ENCODE measurements at regions not wholly inside any gene's neighbourhood (a gene's known extent, or its start where the extent isn't known, plus 50 kb on each side); places are given as distances from the start of the nearest gene placed in this dataset.
"Not testable (repeated sequence)": the region's sequence is repeated elsewhere in the genome, so short reads cannot be mapped to it uniquely, and the experiment has no call there.

DNA sequence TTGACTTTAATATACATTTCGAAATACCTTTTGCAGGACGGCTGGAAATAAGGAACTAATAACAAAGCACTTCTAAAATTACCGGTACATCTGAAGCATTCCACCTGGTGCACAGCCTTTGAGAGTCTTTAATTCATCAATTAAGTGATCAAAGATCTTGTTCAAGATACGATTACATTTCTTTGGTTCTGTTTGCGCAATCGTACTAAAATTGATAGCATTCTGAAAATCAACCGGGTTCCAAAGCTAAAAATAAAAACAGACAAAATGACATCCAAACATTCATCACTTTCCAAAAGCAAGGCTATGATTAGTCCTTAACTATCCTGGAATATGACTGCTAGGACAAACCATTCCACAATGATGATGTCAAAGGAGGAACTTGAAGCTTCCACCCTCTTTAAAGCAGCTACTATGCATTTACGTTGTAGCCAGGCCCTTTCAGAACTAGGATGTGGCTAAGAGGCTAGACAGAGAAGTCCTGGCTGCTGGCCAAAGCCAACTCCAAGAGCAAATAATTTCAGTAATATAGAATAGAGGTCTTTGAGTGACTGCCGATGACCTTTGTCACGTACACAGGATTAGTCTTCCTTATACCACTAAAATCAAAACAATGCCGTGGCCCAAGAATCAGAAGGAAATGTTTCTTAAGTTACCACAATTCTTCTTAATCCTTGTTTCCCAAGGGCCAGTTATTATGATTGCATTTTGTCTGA is 299.8 kb upstream of the PSMD7 start:
- DNase-seq (ENCODE audit: low read depth in 1 of 2, low spot score in 1 of 2): peak in 1 of 2 experiments; percentile 1
- in situ Hi-C loops (cut with HindIII; ENCODE audit: low pct_unique_long_range_greater_than_20kb, low sequenced_read_pairs): no loop called here
- no peak for TF ChIP-seq JUND (IDR thresholded peaks at IDR 0.05; ENCODE audit: low read depth)

DNA sequence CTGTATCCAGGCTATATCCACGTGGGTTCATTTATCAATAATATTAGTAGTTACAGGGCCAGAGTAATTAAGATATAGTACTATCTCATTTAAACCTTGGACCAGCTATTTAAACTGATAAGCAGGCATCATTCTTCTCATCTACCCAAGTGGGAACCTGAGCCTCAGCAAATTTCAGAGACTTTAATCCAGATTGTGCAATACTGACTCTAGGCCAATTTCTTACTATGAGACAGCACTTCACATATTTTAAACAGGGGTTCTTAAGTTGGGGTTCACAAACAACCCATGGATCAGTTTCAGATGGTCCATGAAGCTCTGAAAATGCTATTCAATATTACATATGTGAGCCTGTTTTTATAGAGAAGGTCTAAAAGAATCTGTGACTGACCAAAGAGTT is 302.7 kb upstream of the PSMD7 start:
- in situ Hi-C loops (cut with HindIII; ENCODE audit: low pct_unique_long_range_greater_than_20kb, low sequenced_read_pairs): no loop called here
- no peak for DNase-seq (ENCODE audit: low read depth in 1 of 2, low spot score in 1 of 2)
- TF ChIP-seq JUND (IDR thresholded peaks at IDR 0.05; ENCODE audit: low read depth): no peak

DNA sequence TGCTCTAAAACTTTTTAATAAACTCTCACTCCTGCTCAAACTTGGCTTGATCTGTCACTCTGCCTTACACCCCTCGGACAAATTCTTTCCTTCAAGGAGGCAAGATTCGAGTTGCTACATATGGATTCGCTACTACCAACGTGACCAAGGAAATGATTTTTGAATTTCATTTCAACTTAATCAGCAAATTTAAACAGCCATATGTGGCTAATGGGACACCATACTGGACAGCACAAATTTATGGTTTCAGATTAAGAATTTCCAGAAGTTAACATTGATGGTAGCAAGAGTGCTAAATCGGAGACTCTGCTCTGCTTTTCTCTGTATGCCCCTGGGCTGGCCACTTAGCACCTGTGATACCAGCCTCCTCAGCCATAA is 318.2 kb upstream of the PSMD7 start:
- TF ChIP-seq JUND (IDR thresholded peaks at IDR 0.05; ENCODE audit: low read depth): no peak
- in situ Hi-C loops (cut with HindIII; ENCODE audit: low pct_unique_long_range_greater_than_20kb, low sequenced_read_pairs): no loop called here
- no peak for DNase-seq (ENCODE audit: low read depth in 1 of 2, low spot score in 1 of 2)

DNA sequence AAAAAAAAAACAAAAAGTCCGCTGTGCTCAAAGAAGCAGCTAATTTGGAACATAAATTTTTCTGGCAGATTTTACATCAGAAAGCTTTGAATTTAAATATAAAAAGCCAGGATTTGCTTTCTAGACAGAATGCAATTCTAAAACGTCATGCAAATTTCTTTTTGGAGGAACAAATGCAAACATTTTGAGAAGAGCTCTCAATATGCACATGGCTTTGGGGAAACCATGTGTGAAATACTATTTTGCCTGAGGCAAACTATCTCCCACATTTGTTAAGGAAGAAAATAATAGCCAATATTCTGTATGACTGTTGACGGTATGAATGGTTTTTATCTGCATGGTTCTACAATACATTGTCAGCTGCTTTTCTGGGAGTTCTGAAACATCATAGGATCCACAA is 320.0 kb upstream of the PSMD7 start:
- TF ChIP-seq JUND (IDR thresholded peaks at IDR 0.05; ENCODE audit: low read depth): no peak
- no peak for DNase-seq (ENCODE audit: low read depth in 1 of 2, low spot score in 1 of 2)
- in situ Hi-C loops (cut with HindIII; ENCODE audit: low pct_unique_long_range_greater_than_20kb, low sequenced_read_pairs): no loop called here

DNA sequence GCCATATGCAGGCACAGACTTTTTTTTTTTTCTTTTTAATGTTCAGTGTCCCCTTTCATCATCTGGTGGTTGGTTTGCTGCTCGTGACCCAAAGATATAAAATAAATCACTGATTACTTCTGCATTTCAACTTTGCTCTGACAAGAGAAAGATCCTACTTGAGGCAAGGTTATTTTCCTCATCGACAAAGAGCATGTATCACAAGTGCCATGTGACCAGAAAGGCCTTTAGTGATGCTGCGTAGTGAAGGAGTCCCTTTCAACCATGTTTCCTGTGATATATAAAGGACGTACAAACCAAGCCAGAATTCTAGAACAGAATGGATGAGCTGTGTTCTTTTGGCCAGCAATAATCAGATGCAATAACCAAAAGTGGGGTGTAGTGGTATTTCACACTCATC is 323.4 kb upstream of the PSMD7 start:
- no peak for TF ChIP-seq JUND (IDR thresholded peaks at IDR 0.05; ENCODE audit: low read depth)
- no peak for DNase-seq (ENCODE audit: low read depth in 1 of 2, low spot score in 1 of 2)
- in situ Hi-C loops (cut with HindIII; ENCODE audit: low pct_unique_long_range_greater_than_20kb, low sequenced_read_pairs): no loop called here

DNA sequence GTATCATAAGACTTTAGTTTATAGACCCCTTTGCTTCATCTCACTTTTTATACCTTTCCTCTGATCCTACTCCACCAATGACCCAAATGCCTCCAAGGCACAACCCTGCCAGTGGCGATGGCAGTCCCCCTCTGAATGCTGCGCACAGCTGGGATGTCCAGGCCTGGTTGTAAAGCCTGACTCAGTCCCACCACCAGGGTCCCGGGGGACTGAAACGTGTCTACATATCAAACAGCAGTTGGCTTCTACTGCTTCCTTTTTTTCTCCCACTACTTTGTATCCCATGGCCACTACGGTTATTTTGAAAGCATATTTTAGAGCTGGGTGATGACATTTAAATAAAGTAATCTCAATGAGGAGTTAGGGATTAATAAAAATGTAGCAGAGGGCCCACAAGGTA is 329.8 kb upstream of the PSMD7 start:
- TF ChIP-seq JUND (IDR thresholded peaks at IDR 0.05; ENCODE audit: low read depth): no peak
- no peak for DNase-seq (ENCODE audit: low read depth in 1 of 2, low spot score in 1 of 2)
- in situ Hi-C loops (cut with HindIII; ENCODE audit: low pct_unique_long_range_greater_than_20kb, low sequenced_read_pairs): no loop called here

DNA sequence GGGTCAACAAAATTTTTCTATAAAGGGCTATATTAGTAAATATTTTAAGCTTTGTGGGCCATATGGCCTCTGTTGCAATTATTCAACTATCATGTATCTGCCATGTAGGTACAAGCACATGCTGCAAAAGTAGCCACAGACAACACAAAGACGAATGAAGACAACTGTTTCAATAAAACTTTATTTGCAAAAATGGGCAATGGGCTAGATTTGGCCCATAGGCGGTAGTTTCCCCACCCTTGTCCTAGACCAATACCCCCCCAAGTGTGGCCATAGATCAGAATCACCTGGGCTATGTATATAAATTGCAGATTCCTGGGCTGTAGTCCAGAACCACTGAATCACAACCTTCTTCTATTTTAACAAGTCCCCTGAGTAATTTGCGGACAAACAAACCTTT is 331.0 kb upstream of the PSMD7 start:
- in situ Hi-C loops (cut with HindIII; ENCODE audit: low pct_unique_long_range_greater_than_20kb, low sequenced_read_pairs): no loop called here
- no peak for TF ChIP-seq JUND (IDR thresholded peaks at IDR 0.05; ENCODE audit: low read depth)
- DNase-seq (ENCODE audit: low read depth in 1 of 2, low spot score in 1 of 2): no peak

DNA sequence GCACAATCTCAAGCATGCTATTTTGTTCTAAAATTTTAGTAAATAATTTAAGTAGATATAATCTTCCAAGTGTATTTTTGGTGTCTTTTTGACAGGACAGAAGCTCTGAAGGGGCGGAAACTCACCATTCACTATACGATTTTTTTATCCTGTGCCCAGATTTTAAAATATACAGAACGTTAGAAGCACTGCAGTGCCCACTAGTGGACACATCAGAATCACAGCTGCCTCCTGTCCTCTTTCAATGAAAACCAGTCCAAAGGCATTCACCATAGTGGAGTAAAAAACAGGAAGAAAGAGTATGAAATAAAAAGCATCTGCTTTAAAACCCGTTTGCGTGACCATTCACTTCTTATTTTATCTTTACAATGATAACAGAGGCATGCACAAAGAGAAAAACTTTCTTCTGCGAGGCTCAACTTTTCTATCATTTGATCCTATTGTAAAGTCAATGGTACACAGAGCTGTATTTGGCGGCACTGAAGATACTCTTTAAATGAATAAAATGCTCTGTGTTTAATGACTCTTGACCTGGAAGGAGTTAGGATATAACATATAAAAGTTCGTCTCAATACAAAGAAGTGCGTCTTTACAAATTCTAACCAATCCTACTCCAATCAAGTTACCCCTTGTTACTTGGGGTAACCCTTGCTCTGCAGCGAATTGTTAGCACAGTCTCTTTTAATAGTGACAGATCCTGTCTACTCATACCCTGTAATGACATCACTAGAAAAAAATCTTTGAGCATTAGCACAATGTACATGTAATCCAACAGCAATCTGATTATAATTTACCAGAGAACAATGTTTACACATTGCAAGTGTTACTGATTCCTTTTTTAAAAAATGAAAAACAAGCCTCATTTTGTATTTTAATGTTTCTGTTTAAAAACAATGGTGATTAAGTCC is 339.8 kb upstream of the PSMD7 start:
- no peak for TF ChIP-seq JUND (IDR thresholded peaks at IDR 0.05; ENCODE audit: low read depth)
- DNase-seq (ENCODE audit: low read depth in 1 of 2, low spot score in 1 of 2): peak; percentile 46 to 66
- in situ Hi-C loops (cut with HindIII; ENCODE audit: low pct_unique_long_range_greater_than_20kb, low sequenced_read_pairs): no loop called here

DNA sequence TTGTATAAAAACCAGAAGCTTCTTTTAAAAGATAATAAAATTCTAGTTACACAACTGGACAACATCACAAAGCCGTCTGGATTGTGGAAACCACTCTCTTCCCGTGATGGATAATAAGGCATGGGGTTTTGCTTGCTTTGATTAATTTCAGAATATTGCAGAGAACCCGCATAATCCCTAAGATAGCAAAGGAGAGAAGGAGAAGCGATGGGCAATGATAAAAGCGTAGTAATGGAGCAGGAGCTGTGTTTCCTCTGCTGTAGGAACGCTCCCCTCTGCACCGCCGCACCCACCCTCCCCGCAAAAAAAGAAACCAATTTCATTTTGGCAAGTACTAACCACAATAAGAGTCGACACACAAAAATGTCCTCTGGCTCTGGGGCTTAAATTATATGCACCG is 340.9 kb upstream of the PSMD7 start:
- DNase-seq (ENCODE audit: low read depth in 1 of 2, low spot score in 1 of 2): no peak
- no peak for TF ChIP-seq JUND (IDR thresholded peaks at IDR 0.05; ENCODE audit: low read depth)
- in situ Hi-C loops (cut with HindIII; ENCODE audit: low pct_unique_long_range_greater_than_20kb, low sequenced_read_pairs): no loop called here

DNA sequence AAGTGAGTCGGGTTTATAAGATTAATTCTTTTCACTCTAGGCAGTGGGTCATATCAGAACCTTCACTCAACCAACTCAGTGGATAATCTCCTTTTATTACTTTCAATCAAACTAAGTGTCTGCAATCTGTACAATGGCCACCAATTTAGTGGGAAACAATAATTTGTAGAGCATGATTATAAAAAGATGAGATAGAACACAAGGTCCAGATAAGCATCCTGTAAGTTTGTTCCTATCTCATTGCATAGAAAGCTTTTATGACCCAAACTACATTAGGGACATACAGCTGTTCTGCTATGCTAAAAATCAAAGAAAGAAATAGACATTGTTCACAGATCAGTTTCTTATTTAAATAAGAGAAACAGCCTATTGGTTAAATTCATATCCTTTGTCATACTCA is 341.4 kb upstream of the PSMD7 start:
- no peak for TF ChIP-seq JUND (IDR thresholded peaks at IDR 0.05; ENCODE audit: low read depth)
- in situ Hi-C loops (cut with HindIII; ENCODE audit: low pct_unique_long_range_greater_than_20kb, low sequenced_read_pairs): no loop called here

DNA sequence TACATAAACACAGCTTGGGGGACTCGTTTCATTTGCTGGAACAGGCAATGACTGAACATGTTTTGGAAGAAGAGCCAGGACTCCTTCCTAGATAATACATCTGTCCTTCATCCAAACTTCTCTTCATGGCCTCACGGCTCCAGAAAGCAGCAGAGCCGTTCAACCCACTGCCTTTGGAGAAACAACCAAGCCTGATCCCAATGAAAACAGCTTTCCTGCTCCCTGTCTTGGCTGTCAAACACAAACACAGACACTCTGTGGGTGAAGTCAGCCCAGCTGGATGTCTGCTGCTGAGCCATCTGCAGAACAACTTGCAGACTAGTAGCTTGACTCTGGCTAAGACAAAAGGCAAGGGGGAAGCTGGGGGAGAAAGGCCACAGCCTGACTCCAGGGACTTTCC is 345.1 kb upstream of the PSMD7 start:
- in situ Hi-C loops (cut with HindIII; ENCODE audit: low pct_unique_long_range_greater_than_20kb, low sequenced_read_pairs): no loop called here
- TF ChIP-seq JUND (IDR thresholded peaks at IDR 0.05; ENCODE audit: low read depth): no peak
- DNase-seq (ENCODE audit: low read depth in 1 of 2, low spot score in 1 of 2): no peak

More for the DNA sequence above, 341.4 kb upstream of the PSMD7 start:
- no peak for DNase-seq (ENCODE audit: low read depth in 1 of 2, low spot score in 1 of 2)

DNA sequence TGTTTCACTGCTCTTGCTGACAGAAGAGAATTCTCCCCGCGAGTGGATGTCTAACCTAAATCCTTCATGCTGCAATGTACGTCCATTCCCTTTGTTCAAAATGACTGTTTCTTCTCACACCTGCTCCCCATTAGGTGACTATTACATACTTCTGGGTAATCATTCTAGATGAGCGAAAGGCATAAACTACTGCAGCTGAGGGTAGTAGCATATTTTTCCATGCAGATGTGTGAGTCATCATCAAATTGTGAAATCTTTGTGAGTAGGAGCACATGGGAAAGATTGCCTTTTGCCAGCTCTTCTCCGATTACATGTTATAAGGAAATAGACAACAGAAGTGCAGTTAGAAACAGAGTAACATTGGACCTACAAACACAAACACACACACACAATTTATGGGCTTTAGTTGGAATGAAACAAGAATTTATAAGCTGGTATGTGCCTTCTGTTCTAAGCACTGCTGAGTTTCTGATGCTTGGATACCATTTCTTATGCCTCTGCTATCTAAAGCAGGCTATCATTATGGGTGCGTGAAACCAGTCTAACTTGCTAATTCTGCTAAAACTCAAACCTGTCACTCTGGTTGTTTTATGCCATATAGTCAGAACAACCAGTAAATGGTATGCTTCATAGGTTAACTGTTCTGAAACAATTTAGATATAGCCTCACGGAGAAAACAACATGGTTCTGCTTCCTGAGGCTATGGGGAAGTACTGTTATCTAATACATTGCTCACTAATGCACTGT is 346.9 kb upstream of the PSMD7 start:
- DNase-seq (ENCODE audit: low read depth in 1 of 2, low spot score in 1 of 2): no peak
- in situ Hi-C loops (cut with HindIII; ENCODE audit: low pct_unique_long_range_greater_than_20kb, low sequenced_read_pairs): no loop called here
- TF ChIP-seq JUND (IDR thresholded peaks at IDR 0.05; ENCODE audit: low read depth): no peak

DNA sequence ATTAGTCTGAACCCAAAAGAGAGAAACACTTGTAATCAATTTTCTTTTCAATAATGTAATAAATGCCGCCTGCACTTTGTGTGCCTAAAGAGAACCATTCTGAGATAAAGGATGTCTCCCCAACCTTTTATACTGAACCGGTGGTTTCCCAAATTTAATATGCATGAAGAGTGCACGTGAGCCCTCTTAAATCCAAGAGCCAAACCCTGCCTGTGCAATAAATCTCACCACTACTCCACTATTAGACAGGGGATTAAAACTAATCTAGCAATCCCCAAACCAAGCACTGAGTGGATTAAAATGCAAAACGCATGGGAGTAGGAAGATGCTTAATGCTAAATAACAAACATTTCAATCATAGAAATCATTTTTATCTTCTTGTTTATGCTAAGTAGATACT is 351.0 kb upstream of the PSMD7 start:
- no peak for DNase-seq (ENCODE audit: low read depth in 1 of 2, low spot score in 1 of 2)
- no peak for TF ChIP-seq JUND (IDR thresholded peaks at IDR 0.05; ENCODE audit: low read depth)
- in situ Hi-C loops (cut with HindIII; ENCODE audit: low pct_unique_long_range_greater_than_20kb, low sequenced_read_pairs): no loop called here

DNA sequence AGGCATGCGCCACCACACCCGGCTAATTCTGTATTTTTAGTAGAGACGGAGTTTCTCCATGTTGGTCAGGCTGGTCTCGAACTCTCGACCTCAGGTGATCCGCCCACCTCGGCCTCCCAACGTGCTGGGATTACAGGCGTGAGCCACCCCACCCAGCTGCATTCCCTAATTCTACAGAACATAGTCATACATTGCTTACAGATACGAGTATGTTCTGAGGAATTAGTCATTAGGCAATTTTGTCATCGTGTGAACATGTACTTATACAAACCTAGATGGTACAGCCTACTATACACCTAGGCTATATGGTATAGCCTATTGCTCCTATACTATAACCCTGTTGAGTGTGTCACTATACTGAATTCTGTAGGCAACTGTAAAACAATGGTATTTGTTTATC is 353.4 kb upstream of the PSMD7 start:
- in situ Hi-C loops (cut with HindIII; ENCODE audit: low pct_unique_long_range_greater_than_20kb, low sequenced_read_pairs); DNase-seq (ENCODE audit: low read depth in 1 of 2, low spot score in 1 of 2): not testable (repeated sequence)

DNA sequence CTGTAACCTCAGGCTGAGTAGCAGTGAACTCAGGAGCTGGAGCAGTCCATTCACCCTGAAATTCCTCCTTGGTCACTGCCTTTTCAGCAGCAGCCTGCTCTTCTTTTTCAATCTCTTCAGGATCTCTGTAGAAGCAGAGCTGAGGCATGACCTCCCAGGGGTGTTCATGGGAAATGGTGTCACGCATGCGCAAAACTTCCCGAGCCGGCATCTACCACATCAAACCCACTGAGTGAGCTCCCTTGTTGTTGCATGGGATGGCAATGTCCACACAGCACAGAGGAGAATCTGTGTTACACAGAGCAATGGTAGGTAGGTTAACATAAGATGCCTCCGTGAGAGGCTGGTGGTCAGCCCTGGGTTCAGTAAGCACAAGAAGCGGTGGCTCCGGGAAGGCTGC is 355.8 kb upstream of the PSMD7 start:
- in situ Hi-C loops (cut with HindIII; ENCODE audit: low pct_unique_long_range_greater_than_20kb, low sequenced_read_pairs); DNase-seq (ENCODE audit: low read depth in 1 of 2, low spot score in 1 of 2): not testable (repeated sequence)

All from T47D (cell line).